GM12878 (cell line): ENCODE measurements at regions not wholly inside any gene's neighbourhood (a gene's known extent, or its start where the extent isn't known, plus 50 kb on each side); places are given as distances from the start of the nearest gene placed in this dataset.

Source experiments
- ATAC-seq: fragments of 200-7000 bp; cut with Tn5 transposase; 3 replicates; pipeline ENCODE4 v1.9.1; 2020; ENCODE audit warnings: mild to moderate bottlenecking, moderate library complexity
- BruUV-seq: library from RNA; stranded (reverse); fragments of 400-500 nt; replicated peaks from 2 replicates; lab custom pipeline; 2021; lab: Mats Ljungman, UMichigan
- CTCF ChIA-PET: fragments of 300-600 bp; sonication (Branson Sonifier 250); formaldehyde crosslinking; extraction: SDS; loops from one replicate; lab custom pipeline; 2021; ENCODE audit warnings: inconsistent platforms; lab: Yijun Ruan, JAX
- POLR2A ChIA-PET: fragments of 350-600 bp; formaldehyde crosslinking; extraction: SDS; loops from one replicate; lab custom pipeline; 2021; ENCODE audit warnings: inconsistent platforms; lab: Charles Lee
- RAD21 ChIA-PET: fragments of 300-600 bp; sonication (Branson Sonifier 250); formaldehyde crosslinking; loops from one replicate; lab custom pipeline; 2023; ENCODE audit warnings: antibody characterized with exemption; ENCODE audit not compliant: unreplicated experiment; lab: Charles Lee
- SMC1A ChIA-PET: fragments of 300-600 bp; sonication (Branson Sonifier 250); formaldehyde crosslinking; loops from one replicate; lab custom pipeline; 2023; ENCODE audit not compliant: unreplicated experiment, uncharacterized antibody; lab: Charles Lee
- DNase-seq: peaks from one replicate; pipeline ENCODE4 v3.0.0-alpha.2; 2011; ENCODE audit warnings: low read depth, low spot score
- FAIRE-seq: peaks from 3 replicates; lab custom pipeline; 2011; peaks lifted over from hg19 to GRCh38; lab: Jason Lieb, UNC
- H2AFZ ChIP-seq: 2 replicates; pipeline ENCODE4 v1.6.0; 2011; ENCODE audit warnings: low read depth, low read length, control low read depth; ENCODE audit not compliant: control insufficient read depth
- H3K27ac ChIP-seq: 2 replicates; pipeline ENCODE4 v1.5.1; 2011; ENCODE audit warnings: control low read depth; ENCODE audit not compliant: control insufficient read depth, insufficient read depth
- H3K27me3 ChIP-seq, 2 experiments: replicated peaks in 1 of 2; 2 replicates each; pipeline versions ENCODE4 v1.6.0 to v1.6.1; 2011; ENCODE audit warnings: low read length in 1 of 2; ENCODE audit not compliant: control insufficient read depth in 2 of 2, insufficient read depth in 2 of 2
- H3K36me3 ChIP-seq, 2 experiments: 2 replicates each; pipeline ENCODE4 v1.5.1; 2011; ENCODE audit warnings: low read length in 1 of 2; ENCODE audit not compliant: control insufficient read depth in 2 of 2, insufficient read depth in 2 of 2
- H3K4me1 ChIP-seq: 2 replicates; pipeline ENCODE4 v1.6.1; 2011; ENCODE audit warnings: mild to moderate bottlenecking, low read length, moderate library complexity, mixed read lengths; ENCODE audit not compliant: control insufficient read depth, insufficient read depth
- H3K4me2 ChIP-seq: 2 replicates; pipeline ENCODE4 v1.6.0; 2011; ENCODE audit warnings: control low read depth; ENCODE audit not compliant: control insufficient read depth, insufficient read depth
- H3K4me3 ChIP-seq: fragments of 200-600 bp; sonication (generic); 2 replicates; pipeline ENCODE4 v1.5.1; 2016
- H3K79me2 ChIP-seq: 2 replicates; pipeline ENCODE4 v1.6.0; 2011; ENCODE audit warnings: low read length; ENCODE audit not compliant: control insufficient read depth, insufficient read depth
- H3K9ac ChIP-seq: 2 replicates; pipeline ENCODE4 v1.8.0; 2011; ENCODE audit warnings: low read length, control low read depth, mixed read lengths; ENCODE audit not compliant: control insufficient read depth, insufficient read depth
- H3K9me3 ChIP-seq: replicated peaks from 3 replicates; pipeline ENCODE4 v1.5.1; 2011; ENCODE audit warnings: mild to moderate bottlenecking, low read length; ENCODE audit not compliant: control insufficient read depth, insufficient read depth
- H4K20me1 ChIP-seq: 2 replicates; pipeline ENCODE4 v1.6.0; 2011; ENCODE audit not compliant: control insufficient read depth, insufficient read depth
- E4F1 ChIP-seq: fragments of 450-650 bp; IDR thresholded peaks from 2 replicates; pipeline ENCODE4 v1.6.1; 2018; ENCODE audit warnings: borderline replicate concordance, mild to moderate bottlenecking; ENCODE audit not compliant: partially characterized antibody
- FOXK2 ChIP-seq: fragments of 450-650 bp; IDR thresholded peaks from 2 replicates; pipeline ENCODE4 v1.6.1; 2017; ENCODE audit warnings: mild to moderate bottlenecking, moderate library complexity
- HCFC1 ChIP-seq: fragments of 150-350 bp; IDR thresholded peaks from 2 replicates; pipeline ENCODE4 v1.6.1; 2014; ENCODE audit warnings: low read length
- JUND ChIP-seq: IDR thresholded peaks from 2 replicates; pipeline ENCODE4 v1.6.1; 2012; ENCODE audit warnings: low read depth, mild to moderate bottlenecking, low read length, improper control_type of control experiment, moderate library complexity
- MTA2 ChIP-seq: fragments of 450-650 bp; IDR thresholded peaks from 2 replicates; pipeline ENCODE4 v1.6.1; 2016; ENCODE audit warnings: low read depth, mild to moderate bottlenecking, moderate library complexity
- NR2C1 ChIP-seq: fragments of 450-650 bp; IDR thresholded peaks from 2 replicates; pipeline ENCODE4 v1.6.1; 2017; ENCODE audit warnings: antibody characterized with exemption, mild to moderate bottlenecking, moderate library complexity
- PKNOX1 ChIP-seq: fragments of 450-650 bp; IDR thresholded peaks from 2 replicates; pipeline ENCODE4 v1.6.1; 2016; ENCODE audit warnings: mild to moderate bottlenecking
- RAD51 ChIP-seq: fragments of 450-650 bp; IDR thresholded peaks from 2 replicates; pipeline ENCODE4 v1.6.1; 2016; ENCODE audit warnings: moderate library complexity, mild to moderate bottlenecking, inconsistent platforms
- RB1 ChIP-seq: fragments of 450-650 bp; formaldehyde crosslinking; IDR thresholded peaks from 2 replicates; pipeline ENCODE4 v1.6.1; 2017; ENCODE audit warnings: mild to moderate bottlenecking, borderline replicate concordance
- SP1 ChIP-seq: IDR thresholded peaks from one replicate; pipeline ENCODE4 v1.6.1; 2011; ENCODE audit warnings: low read depth, low read length
- ZNF384 ChIP-seq: IDR thresholded peaks from 2 replicates; pipeline ENCODE4 v1.6.1; 2012; ENCODE audit warnings: low read depth, mild to moderate bottlenecking, low read length, improper control_type of control experiment, borderline replicate concordance
- WGBS: methylation state at CpG from one replicate; pipeline ENCODE4 v1.1.6; 2016; ENCODE audit warnings: low lambda C conversion rate; ENCODE audit not compliant: insufficient replicate concordance, insufficient coverage; ENCODE audit errors: missing lambda C conversion rate; 5-methylcytosine and 5-hydroxymethylcytosine counted together
- in situ Hi-C: fragments of 300-500 bp; cut with MboI; formaldehyde crosslinking; loops from 9 replicates; pipeline ENCODE4 v1.14.3; 2018; ENCODE audit warnings: mixed read lengths
- intact Hi-C: fragments of 100-400 bp; cut with micrococcal nuclease; formaldehyde crosslinking; loops from one replicate; pipeline ENCODE4 v1.14.2; 2022; ENCODE audit not compliant: unreplicated experiment
- TF ChIP-seq, protein P1 (sequence below): fragments of 450-650 bp; formaldehyde crosslinking; IDR thresholded peaks from 2 replicates; pipeline ENCODE4 v1.5.0; 2022; ENCODE audit warnings: mild to moderate bottlenecking, missing genetic modification characterization
- TF ChIP-seq, protein P2 (sequence below): IDR thresholded peaks from 2 replicates; pipeline ENCODE4 v1.6.1; 2012; ENCODE audit warnings: improper control_type of control experiment, low read depth, low read length; ENCODE audit not compliant: insufficient replicate concordance

- no TSS peak for BruUV-seq
- Histone ChIP-seq H3K4me3 (no peak overlapping the region), H3K27ac (no peak overlapping the region), H3K9ac (no peak overlapping the region), H4K20me1 (no peaks in the 10 kb centered on the region), H2AFZ (no peak overlapping the region), H3K36me3 (no peaks in the 10 kb centered on the region), H3K4me2 (no peak overlapping the region), H3K79me2 (no peaks in the 10 kb centered on the region), H3K4me1 (no peaks in the 10 kb centered on the region), H3K27me3 (no peaks in the 10 kb centered on the region), H3K9me3 (no peaks in the 10 kb centered on the region)
- WGBS: 7% methylated on average over 4 of the region's 4 CpGs
- ChIA-PET POLR2A (no interaction called here), RAD21 (no interaction called here), CTCF (no interaction called here), SMC1A (no interaction called here)
- ATAC-seq: no peak
- intact Hi-C loops: no loop called here
- FAIRE-seq: no peak
- DNase-seq: no peak
- in situ Hi-C loops: no loop called here
- no peak for TF ChIP-seq FOXK2
- TF ChIP-seq JUND: no peak
- TF ChIP-seq MTA2: no peak
- TF ChIP-seq ZNF384: no peak
- no peak for TF ChIP-seq PKNOX1
- TF ChIP-seq SP1: no peak
- TF ChIP-seq, protein P1, sequence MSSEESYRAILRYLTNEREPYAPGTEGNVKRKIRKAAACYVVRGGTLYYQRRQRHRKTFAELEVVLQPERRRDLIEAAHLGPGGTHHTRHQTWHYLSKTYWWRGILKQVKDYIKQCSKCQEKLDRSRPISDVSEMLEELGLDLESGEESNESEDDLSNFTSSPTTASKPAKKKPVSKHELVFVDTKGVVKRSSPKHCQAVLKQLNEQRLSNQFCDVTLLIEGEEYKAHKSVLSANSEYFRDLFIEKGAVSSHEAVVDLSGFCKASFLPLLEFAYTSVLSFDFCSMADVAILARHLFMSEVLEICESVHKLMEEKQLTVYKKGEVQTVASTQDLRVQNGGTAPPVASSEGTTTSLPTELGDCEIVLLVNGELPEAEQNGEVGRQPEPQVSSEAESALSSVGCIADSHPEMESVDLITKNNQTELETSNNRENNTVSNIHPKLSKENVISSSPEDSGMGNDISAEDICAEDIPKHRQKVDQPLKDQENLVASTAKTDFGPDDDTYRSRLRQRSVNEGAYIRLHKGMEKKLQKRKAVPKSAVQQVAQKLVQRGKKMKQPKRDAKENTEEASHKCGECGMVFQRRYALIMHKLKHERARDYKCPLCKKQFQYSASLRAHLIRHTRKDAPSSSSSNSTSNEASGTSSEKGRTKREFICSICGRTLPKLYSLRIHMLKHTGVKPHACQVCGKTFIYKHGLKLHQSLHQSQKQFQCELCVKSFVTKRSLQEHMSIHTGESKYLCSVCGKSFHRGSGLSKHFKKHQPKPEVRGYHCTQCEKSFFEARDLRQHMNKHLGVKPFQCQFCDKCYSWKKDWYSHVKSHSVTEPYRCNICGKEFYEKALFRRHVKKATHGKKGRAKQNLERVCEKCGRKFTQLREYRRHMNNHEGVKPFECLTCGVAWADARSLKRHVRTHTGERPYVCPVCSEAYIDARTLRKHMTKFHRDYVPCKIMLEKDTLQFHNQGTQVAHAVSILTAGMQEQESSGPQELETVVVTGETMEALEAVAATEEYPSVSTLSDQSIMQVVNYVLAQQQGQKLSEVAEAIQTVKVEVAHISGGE (CRISPR knock-in tag): 0 out of 2 replicates have a peak, but pooled peaks have one; percentile 11
- TF ChIP-seq RAD51: peak; percentile 48; the same call in 1 of the 2 replicates
- TF ChIP-seq, protein P2, sequence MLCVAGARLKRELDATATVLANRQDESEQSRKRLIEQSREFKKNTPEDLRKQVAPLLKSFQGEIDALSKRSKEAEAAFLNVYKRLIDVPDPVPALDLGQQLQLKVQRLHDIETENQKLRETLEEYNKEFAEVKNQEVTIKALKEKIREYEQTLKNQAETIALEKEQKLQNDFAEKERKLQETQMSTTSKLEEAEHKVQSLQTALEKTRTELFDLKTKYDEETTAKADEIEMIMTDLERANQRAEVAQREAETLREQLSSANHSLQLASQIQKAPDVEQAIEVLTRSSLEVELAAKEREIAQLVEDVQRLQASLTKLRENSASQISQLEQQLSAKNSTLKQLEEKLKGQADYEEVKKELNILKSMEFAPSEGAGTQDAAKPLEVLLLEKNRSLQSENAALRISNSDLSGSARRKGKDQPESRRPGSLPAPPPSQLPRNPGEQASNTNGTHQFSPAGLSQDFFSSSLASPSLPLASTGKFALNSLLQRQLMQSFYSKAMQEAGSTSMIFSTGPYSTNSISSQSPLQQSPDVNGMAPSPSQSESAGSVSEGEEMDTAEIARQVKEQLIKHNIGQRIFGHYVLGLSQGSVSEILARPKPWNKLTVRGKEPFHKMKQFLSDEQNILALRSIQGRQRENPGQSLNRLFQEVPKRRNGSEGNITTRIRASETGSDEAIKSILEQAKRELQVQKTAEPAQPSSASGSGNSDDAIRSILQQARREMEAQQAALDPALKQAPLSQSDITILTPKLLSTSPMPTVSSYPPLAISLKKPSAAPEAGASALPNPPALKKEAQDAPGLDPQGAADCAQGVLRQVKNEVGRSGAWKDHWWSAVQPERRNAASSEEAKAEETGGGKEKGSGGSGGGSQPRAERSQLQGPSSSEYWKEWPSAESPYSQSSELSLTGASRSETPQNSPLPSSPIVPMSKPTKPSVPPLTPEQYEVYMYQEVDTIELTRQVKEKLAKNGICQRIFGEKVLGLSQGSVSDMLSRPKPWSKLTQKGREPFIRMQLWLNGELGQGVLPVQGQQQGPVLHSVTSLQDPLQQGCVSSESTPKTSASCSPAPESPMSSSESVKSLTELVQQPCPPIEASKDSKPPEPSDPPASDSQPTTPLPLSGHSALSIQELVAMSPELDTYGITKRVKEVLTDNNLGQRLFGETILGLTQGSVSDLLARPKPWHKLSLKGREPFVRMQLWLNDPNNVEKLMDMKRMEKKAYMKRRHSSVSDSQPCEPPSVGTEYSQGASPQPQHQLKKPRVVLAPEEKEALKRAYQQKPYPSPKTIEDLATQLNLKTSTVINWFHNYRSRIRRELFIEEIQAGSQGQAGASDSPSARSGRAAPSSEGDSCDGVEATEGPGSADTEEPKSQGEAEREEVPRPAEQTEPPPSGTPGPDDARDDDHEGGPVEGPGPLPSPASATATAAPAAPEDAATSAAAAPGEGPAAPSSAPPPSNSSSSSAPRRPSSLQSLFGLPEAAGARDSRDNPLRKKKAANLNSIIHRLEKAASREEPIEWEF: no peak
- no peak for TF ChIP-seq NR2C1
- TF ChIP-seq HCFC1: no peak
- no peak for TF ChIP-seq E4F1
- no peak for TF ChIP-seq RB1
These were observed 665.5 kb upstream of the POM121L12 start for GRCh38 chr7:52369922-52370321.
